Midbrain (tissue), 1 donor: ENCODE measurements at regions not wholly inside any gene's neighbourhood (a gene's known extent, or its start where the extent isn't known, plus 50 kb on each side); places are given as distances from the start of the nearest gene placed in this dataset.
"Not testable (repeated sequence)": the region's sequence is repeated elsewhere in the genome, so short reads cannot be mapped to it uniquely, and the experiment has no call there.

Experiments used
- DNase-seq: peaks from one replicate; lab custom pipeline; 2025; lab: John Stamatoyannopoulos, UW

GRCh38 chr7:136530831-136531230, 337.6 kb upstream of the CHRM2 start:
- DNase-seq = no peak

GRCh38 chr7:136528329-136528728, 340.1 kb upstream of the CHRM2 start:
- DNase-seq = no peak

GRCh38 chr7:136527554-136527953, 340.9 kb upstream of the CHRM2 start:
- no peak for DNase-seq

GRCh38 chr7:136526408-136527105, 341.9 kb upstream of the CHRM2 start:
- no peak for DNase-seq

GRCh38 chr7:136523571-136523970, 344.9 kb upstream of the CHRM2 start:
- DNase-seq = no peak

GRCh38 chr7:136517971-136518370, 350.5 kb upstream of the CHRM2 start:
- DNase-seq = no peak

- DNase-seq = no peak
Observed at GRCh38 chr7:136514776-136515175, 353.7 kb upstream of the CHRM2 start.

GRCh38 chr7:136513744-136514143, 354.7 kb upstream of the CHRM2 start:
- DNase-seq = no peak

GRCh38 chr7:136509466-136509865, 359.0 kb upstream of the CHRM2 start:
- DNase-seq = peak; percentile 5

GRCh38 chr7:136502162-136502561, 366.3 kb upstream of the CHRM2 start:
- DNase-seq = no peak

- DNase-seq = no peak
Observed at GRCh38 chr7:136501151-136501550, 367.3 kb upstream of the CHRM2 start.

GRCh38 chr7:136496551-136496950, 371.9 kb upstream of the CHRM2 start:
- DNase-seq = peak; percentile 15

GRCh38 chr7:136495081-136495480, 373.4 kb upstream of the CHRM2 start:
- no peak for DNase-seq

GRCh38 chr7:136492366-136492765, 376.1 kb upstream of the CHRM2 start:
- DNase-seq = no peak

- DNase-seq = no peak
Observed at GRCh38 chr7:136489808-136490207, 378.6 kb upstream of the CHRM2 start.

- no peak for DNase-seq
Observed at GRCh38 chr7:136480901-136481300, 387.6 kb upstream of the CHRM2 start.

GRCh38 chr7:136479922-136480321, 388.5 kb upstream of the CHRM2 start:
- DNase-seq = no peak

GRCh38 chr7:136470179-136470578, 398.3 kb upstream of the CHRM2 start:
- DNase-seq = no peak

- DNase-seq = no peak
Observed at GRCh38 chr7:136452949-136453348, 415.5 kb upstream of the CHRM2 start.

GRCh38 chr7:136446751-136447150, 421.7 kb upstream of the CHRM2 start:
- DNase-seq = no peak

- DNase-seq = no peak
Observed at GRCh38 chr7:136441835-136442234, 426.6 kb upstream of the CHRM2 start.

GRCh38 chr7:136431736-136432135, 436.7 kb upstream of the CHRM2 start:
- DNase-seq = not testable (repeated sequence)

GRCh38 chr7:136424058-136424457, 444.4 kb upstream of the CHRM2 start:
- no peak for DNase-seq

GRCh38 chr7:136419740-136420139, 442.6 kb upstream of the MTPN start:
- DNase-seq = not testable (repeated sequence)
